ENCODE measurements at regions not wholly inside any gene's neighbourhood (a gene's known extent, or its start where the extent isn't known, plus 50 kb on each side); places are given as distances from the start of the nearest gene placed in this dataset.
"Not testable (repeated sequence)": the region's sequence is repeated elsewhere in the genome, so short reads cannot be mapped to it uniquely, and the experiment has no call there.

DNA sequence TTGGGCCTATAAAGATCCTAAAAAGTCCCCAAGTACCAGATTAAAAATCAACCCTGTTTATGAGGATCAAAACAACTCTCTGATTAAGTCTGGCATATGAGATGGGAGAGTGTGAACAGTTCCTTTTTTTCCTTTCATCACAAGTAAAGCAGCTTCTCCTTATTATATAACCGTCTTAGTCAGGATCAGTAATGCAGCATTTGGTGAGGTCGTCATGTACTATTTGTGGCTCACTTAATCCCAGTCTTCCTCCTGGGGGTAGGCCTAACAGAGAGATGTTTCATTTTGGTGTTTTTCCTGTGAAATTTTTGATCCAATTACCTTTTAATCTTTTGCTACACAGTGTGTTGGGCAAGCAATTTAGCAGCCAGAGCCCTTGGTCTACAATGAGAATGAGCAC lies 333.1 kb upstream of the KCNMB2 start:
- H3K27ac ChIP-seq, result peak overlapping the region in 1 of 5 donors; percentile 49
- peaks cover 5 to 12% of the 10 kb centered on the region in 2 donors for H3K4me1 ChIP-seq (replicated peaks in 1 of 2)
- no peaks in the 10 kb centered on the region for H3K9me3 ChIP-seq (replicated peaks in 1 of 3)
- WGBS, 4 donors, result 45 to 64% (median 53%) methylated on average over 2 of the region's 2 CpGs
- no peak for TF ChIP-seq POLR2A (IDR thresholded peaks at IDR 0.05)
- TF ChIP-seq, protein P1, sequence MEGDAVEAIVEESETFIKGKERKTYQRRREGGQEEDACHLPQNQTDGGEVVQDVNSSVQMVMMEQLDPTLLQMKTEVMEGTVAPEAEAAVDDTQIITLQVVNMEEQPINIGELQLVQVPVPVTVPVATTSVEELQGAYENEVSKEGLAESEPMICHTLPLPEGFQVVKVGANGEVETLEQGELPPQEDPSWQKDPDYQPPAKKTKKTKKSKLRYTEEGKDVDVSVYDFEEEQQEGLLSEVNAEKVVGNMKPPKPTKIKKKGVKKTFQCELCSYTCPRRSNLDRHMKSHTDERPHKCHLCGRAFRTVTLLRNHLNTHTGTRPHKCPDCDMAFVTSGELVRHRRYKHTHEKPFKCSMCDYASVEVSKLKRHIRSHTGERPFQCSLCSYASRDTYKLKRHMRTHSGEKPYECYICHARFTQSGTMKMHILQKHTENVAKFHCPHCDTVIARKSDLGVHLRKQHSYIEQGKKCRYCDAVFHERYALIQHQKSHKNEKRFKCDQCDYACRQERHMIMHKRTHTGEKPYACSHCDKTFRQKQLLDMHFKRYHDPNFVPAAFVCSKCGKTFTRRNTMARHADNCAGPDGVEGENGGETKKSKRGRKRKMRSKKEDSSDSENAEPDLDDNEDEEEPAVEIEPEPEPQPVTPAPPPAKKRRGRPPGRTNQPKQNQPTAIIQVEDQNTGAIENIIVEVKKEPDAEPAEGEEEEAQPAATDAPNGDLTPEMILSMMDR (IDR thresholded peaks at IDR 0.05), result no peak
- intact Hi-C loops (cut with DNase I), result no loop called here
- no peaks in the 10 kb centered on the region for H3K27me3 ChIP-seq
- H3K4me3 ChIP-seq, result no peak overlapping the region
- no peaks in the 10 kb centered on the region for H3K36me3 ChIP-seq (replicated peaks in 1 of 2)
- DNase-seq, result no peak

DNA sequence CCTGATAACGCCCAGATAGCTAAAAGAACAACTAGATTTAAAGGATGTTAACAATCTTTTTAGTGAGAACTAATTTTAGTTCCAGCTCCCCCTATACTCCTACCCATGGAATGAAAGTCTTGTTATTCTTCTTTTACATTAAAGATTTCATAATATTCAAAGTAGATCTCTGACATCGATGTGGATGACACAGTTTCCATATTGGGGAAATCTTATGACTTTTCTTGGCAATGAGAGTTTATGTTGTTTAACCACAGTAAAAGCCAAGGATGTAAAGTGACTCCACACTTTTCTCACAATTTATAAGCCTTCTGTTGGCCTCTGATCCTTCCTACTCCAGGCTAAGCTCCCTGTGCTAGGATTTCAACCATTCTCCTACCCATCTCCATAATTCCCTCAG lies 332.6 kb upstream of the KCNMB2 start:
- Histone ChIP-seq H3K27me3 (no peaks in the 10 kb centered on the region), H3K4me3 (no peak overlapping the region), H3K4me1 (replicated peaks in 1 of 2) (peaks cover under 1 to 7% of the 10 kb centered on the region in 2 donors), H3K36me3 (replicated peaks in 1 of 2) (no peaks in the 10 kb centered on the region), H3K27ac (peak overlapping the region in 1 of 5 donors; percentile 49), H3K9me3 (replicated peaks in 1 of 3) (no peaks in the 10 kb centered on the region)
- WGBS, 4 donors, result 75 to 85% (median 84%) methylated on average over 2 of the region's 2 CpGs
- TF ChIP-seq POLR2A (IDR thresholded peaks at IDR 0.05), result no peak
- TF ChIP-seq, protein P1 (IDR thresholded peaks at IDR 0.05), result no peak
- DNase-seq, result no peak
- intact Hi-C loops (cut with DNase I), result no loop called here

DNA sequence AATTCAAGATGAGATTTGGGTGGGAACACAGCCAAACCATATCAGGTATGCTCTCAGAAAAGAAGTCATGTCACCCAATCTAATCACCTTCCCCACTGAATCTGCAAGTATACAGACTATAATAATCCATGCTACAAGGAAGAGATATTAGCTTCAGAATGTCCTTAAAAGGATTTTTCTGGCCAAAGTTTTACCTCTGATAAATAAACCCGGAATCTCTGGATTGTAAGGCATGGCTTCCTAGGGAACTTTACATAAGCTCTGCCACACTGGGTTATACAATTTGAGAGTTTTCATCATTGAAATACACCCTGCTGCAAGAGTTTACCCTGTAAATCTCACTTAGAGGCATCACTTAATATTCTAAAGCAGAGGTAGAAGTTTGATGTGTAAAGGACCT lies 330.5 kb upstream of the KCNMB2 start:
- H3K27ac ChIP-seq, result no peak overlapping the region
- DNase-seq, result no peak

DNA sequence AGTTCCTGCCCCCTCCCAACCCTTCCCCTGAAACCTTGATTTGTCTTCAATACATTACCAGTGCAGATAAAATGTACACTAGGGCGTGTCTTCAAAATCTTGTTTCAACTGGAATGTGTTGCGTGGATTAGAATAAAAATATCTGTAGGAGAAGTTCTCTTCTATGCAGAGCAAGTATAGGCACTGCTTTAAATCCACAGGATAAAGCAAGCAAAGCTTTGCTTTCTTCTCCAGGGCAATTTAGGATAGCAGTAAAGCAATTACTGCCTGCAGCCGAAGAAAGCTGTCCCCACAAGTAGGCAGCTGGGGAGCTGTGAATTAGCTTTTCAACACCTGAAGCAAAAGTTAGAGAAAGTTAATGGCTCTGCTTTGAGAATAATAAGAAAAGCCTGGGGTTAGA lies 329.7 kb upstream of the KCNMB2 start:
- TF ChIP-seq, protein P1 (IDR thresholded peaks at IDR 0.05), result no peak
- no peak for TF ChIP-seq POLR2A (IDR thresholded peaks at IDR 0.05)
- DNase-seq, result no peak
- intact Hi-C loops (cut with DNase I), result no loop called here
- Histone ChIP-seq H3K9me3 (replicated peaks in 1 of 3) (no peaks in the 10 kb centered on the region), H3K4me1 (replicated peaks in 1 of 2) (peaks cover 0 to 7% of the 10 kb centered on the region in 2 donors), H3K4me3 (no peak overlapping the region), H3K36me3 (replicated peaks in 1 of 2) (no peaks in the 10 kb centered on the region), H3K27ac (no peak overlapping the region), H3K27me3 (no peaks in the 10 kb centered on the region)
- WGBS, 4 donors, result 91 to 95% (median 93%) methylated on average over 3 of the region's 3 CpGs

More for the DNA sequence above, 330.5 kb upstream of the KCNMB2 start:
- Histone ChIP-seq H3K9me3 (replicated peaks in 1 of 3) (no peaks in the 10 kb centered on the region), H3K4me1 (replicated peaks in 1 of 2) (peaks cover 0 to 7% of the 10 kb centered on the region in 2 donors), H3K27me3 (no peaks in the 10 kb centered on the region), H3K4me3 (no peak overlapping the region), H3K36me3 (replicated peaks in 1 of 2) (no peaks in the 10 kb centered on the region)
- intact Hi-C loops (cut with DNase I), result no loop called here
- 77 to 93% (median 90%) methylated on average over 1 of the region's 1 CpG for WGBS, 4 donors
- TF ChIP-seq, protein P1 (IDR thresholded peaks at IDR 0.05), result no peak
- no peak for TF ChIP-seq POLR2A (IDR thresholded peaks at IDR 0.05)

DNA sequence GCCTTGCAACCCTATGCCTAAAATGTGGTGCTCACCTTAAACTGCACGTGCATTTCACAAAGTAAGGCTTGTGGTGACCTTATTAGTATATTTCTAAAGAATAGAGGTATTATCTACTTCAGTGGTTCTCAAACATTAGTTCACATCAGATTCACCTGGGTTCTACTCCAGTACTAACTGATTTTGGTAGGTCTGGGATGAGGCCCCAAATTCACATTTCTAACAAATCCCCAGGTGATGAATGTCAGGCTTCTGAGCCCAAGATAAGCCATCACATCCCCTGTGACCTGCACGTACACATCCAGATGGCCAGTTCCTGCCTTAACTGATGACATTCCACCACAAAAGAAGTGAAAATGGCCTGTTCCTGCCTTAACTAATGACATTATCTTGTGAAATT lies 329.1 kb upstream of the KCNMB2 start:
- H3K9me3 ChIP-seq (replicated peaks in 1 of 3); H3K27me3 ChIP-seq; H3K4me1 ChIP-seq (replicated peaks in 1 of 2); H3K27ac ChIP-seq; intact Hi-C loops (cut with DNase I); H3K4me3 ChIP-seq; DNase-seq; H3K36me3 ChIP-seq (replicated peaks in 1 of 2): not testable (repeated sequence)
- 86 to 95% (median 90%) methylated on average over 2 of the region's 2 CpGs for WGBS, 4 donors

DNA sequence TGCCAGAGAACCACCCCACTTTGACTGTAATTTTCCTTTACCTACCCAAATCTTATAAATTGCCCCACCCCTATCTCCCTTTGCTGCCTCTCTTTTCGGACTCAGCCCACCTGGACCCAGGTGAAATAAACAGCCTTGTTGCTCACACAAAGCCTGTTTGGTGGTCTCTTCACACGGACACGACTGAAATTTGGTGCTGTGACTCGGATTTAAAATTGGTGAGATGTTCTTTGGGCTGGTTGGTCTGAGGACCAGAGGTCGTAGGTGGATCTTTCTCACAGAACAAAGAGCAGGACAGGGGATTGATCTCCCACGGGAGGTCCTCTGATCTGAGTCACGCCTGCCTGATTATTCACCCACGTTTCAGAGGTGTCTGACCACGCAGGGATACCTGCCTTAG lies 328.6 kb upstream of the KCNMB2 start:
- intact Hi-C loops (cut with DNase I); H3K9me3 ChIP-seq (replicated peaks in 1 of 3); H3K27me3 ChIP-seq; H3K4me1 ChIP-seq (replicated peaks in 1 of 2); H3K27ac ChIP-seq; H3K36me3 ChIP-seq (replicated peaks in 1 of 2); H3K4me3 ChIP-seq; DNase-seq: not testable (repeated sequence)
- WGBS, 4 donors, result 85 to 91% (median 90%) methylated on average over 9 of the region's 9 CpGs

DNA sequence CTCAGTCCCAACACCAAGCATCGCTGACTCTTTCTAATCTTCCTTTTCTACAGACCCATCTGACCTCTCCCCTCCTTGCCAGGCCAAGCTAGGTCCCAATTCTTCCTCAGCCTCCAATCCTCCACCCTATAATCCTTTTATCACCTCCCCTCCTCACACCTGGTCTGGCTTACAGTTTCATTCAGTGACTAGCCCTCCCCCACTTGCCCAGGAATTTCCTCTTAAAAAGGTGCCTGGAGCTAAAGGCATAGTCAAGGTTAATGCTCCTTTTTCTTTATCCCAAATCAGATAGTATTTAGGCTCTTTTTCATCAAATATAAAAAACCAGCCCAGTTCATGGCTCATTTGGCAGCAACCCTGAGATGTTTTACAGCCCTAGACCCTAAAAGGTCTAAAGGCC lies 327.1 kb upstream of the KCNMB2 start:
- WGBS, 4 donors, result 96 to 100% (median 99%) methylated on average over 1 of the region's 1 CpG
- intact Hi-C loops (cut with DNase I), result not testable (repeated sequence)

DNA sequence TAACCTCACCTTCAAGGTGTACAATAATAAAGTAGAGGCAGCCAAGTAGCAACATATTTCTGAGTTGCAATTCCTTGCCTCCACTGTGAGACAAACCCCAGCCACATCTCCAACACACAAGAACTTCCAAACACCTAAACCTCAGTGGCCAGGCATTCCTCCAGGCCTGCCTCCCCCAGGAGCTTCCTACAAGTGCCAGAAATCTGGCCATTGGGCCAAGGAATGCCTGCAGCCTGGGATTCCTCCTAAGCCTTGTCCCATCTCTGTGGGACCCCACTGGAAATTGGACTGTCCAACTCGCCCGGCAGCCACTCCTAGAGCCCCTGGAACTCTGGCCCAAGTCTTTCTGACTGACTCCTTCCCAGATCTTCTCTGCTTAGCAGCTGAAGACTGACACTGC lies 326.6 kb upstream of the KCNMB2 start:
- H3K27me3 ChIP-seq; DNase-seq; H3K4me3 ChIP-seq; H3K36me3 ChIP-seq (replicated peaks in 1 of 2); H3K27ac ChIP-seq; intact Hi-C loops (cut with DNase I); H3K9me3 ChIP-seq (replicated peaks in 1 of 3); H3K4me1 ChIP-seq (replicated peaks in 1 of 2): not testable (repeated sequence)
- WGBS, 4 donors, result 90 to 100% (median 95%) methylated on average over 1 to 2 of the region's 2 CpGs

More for the DNA sequence above, 327.1 kb upstream of the KCNMB2 start:
- not testable (repeated sequence) for H3K36me3 ChIP-seq (replicated peaks in 1 of 2); H3K9me3 ChIP-seq (replicated peaks in 1 of 3); H3K4me3 ChIP-seq; DNase-seq; H3K27me3 ChIP-seq; H3K4me1 ChIP-seq (replicated peaks in 1 of 2); H3K27ac ChIP-seq

Data from adrenal gland (tissue), 9 donors.